ENCODE measurements at regions not wholly inside any gene's neighbourhood (a gene's known extent, or its start where the extent isn't known, plus 50 kb on each side); places are given as distances from the start of the nearest gene placed in this dataset.
"Not testable (repeated sequence)": the region's sequence is repeated elsewhere in the genome, so short reads cannot be mapped to it uniquely, and the experiment has no call there.

DNA sequence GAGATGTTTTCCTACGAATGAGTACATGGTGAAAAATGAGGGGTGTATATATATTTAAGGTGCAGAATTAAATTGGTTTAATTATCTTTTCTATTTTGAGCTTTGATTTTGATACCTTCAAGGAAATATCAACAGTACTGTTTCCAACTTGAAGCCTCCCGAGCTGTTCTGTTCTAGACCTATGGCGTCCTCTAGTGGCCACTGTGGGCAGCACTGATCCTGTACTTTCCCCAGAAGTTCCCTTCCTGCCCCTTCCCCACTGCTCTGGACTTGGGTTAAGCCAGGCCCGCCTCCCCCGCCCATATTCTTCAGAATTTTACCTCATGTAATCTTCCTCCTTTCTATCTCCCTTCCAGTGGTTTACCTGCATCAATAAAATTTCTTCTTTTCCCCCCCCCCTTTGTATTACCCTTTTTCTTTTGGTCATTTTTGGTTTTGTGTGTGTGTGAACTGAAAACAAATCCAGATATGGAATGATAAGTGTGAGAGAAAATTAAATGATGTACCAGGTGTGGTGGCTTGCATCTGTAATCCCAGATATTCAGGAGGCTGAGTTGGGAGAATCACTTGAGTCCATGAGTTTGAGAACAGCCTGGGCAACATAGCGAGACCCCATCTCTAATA, 1643.5 kb downstream of the TP53TG3F start:
- DNase-seq: no peak

DNA sequence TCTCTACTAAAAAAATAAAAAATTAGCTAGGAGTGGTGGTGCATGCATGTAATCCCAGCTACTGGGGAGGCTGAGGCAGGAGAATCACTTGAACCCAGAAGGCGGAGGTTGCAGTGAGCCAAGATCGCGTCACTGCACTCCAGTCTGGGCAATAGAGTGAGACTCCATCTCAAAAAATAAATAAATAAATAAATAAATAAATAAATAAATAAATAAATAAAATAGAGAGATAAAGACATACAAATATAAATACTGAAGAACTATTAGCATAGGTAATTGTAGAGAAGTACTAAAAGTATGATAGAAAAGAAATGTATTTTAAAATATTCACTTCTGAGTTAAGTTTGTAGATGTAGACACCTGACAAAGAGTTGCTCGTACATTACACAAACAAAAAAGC, 1652.4 kb downstream of the TP53TG3F start:
- DNase-seq: not testable (repeated sequence)

DNA sequence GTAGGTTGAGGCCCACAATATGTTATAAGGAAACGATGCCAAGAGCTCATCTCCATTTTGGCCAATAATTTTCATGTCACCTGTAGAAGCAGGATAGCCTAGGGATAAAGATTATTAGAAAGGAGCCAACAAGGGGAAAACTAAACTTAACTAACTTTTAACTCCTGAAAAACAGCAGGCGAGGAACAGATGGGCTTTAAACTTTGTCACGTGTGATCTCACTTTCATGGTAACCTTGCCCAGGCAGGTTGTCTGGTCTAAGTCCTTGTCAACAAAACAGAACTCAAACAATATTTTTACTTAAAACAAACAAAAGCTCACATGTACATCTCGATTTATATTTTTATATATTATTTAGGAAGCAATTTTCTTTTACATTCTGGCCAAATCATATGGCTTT, 1672.0 kb downstream of the TP53TG3F start:
- no peak for DNase-seq

DNA sequence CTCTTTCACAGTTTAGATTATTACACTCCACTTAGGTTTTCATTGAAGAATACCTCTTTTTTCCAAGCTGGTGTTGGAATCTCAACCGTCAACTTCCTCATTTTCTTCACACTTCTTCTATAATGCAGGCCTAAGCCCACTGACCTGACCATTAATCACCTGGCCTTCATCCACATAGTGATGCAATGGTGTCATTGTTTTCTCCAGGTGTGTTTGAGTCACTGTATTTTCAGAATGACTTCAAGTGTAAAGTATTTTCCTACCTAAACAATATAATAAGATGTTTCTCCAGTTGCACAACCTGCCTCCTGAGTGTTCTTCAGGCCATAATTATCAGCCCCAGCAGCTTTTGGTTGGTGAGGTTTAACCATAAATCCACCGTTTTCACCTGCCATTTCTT, 1675.1 kb downstream of the TP53TG3F start:
- no peak for DNase-seq

DNA sequence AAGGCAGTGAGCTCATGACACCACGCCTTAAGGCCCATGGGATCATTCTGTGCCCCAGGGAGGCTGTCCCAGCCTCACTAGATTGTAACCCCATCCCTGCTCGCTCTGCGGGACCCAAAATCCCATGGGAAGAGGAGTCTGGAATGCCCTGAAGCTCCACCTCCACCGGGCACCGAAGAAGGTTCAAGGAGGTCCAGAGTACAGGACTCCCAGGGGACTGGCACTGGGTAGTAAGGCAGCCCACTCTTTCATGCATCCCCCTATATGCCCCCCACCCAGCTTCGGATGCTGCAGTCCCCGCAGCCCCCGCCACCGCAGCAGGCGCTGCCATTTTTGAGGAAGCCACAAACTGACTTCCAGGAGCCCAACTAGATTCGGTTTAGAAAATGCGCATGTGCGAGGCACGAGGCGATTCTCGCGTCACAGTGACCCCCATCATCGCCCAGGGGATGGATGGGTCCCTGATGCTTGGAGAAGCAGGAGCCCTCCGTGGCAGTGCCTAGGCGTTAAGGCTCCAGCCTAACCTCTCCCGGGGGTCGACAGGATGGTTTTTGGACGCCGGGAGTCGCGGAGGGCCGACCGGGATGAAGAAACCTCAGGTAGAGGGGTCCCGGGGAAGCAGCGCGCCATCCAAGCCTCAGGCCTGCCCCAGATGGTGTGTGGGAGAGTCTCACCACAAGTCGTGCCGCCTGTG, 1681.0 kb downstream of the TP53TG3F start:
- DNase-seq: no peak

DNA sequence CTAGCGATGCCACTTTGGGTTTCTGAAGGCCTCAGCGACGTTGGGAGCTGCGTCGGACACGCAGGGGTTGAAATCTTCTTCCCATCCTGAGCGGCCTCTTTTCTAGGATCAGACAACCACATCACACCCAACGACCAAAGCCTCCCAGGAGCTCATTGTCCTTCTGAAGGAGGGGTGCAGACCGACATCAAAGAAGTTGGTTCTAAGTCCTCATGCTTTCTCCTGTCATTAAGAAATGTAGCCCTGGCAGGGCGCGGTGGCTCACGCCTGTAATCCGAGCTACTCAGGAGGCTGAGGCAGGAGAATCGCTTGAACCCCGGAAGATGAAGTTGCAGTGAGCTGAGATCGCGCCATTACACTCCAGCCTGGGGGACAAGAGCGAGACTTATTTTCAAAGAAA, 1681.9 kb downstream of the TP53TG3F start:
- no peak for DNase-seq

DNA sequence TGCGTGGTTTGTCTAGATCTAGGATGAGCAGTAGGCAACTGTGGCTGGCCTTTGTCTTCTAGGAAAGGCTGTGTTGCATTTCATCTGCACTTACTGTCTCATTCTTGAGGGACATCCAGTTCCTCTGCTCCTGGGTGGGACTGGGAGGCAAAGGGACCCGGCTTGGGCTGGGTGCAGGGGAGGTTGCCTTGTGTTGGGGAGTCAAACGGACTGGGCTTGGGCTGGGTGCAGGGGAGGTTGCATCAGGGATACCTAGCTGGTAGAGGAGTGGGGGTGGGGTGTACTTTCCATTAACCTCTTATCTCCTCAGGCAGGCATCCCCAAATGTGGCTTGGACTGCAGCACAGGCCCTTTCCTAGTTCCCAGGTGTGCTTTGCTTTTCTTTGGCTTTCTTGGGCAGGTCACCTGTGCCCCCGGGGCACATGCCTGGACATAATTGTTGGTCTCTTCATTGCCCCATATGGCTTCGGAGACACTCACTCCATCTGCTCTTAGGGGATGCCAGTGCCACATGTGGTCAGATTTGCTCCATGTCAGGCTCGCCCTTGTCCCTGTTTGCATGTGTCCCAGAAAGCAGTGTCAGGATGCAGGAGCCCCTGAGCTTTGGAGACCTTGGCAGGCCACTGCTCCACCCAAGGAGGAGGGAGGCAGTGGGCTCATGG, 1682.9 kb downstream of the TP53TG3F start:
- no peak for DNase-seq

DNA sequence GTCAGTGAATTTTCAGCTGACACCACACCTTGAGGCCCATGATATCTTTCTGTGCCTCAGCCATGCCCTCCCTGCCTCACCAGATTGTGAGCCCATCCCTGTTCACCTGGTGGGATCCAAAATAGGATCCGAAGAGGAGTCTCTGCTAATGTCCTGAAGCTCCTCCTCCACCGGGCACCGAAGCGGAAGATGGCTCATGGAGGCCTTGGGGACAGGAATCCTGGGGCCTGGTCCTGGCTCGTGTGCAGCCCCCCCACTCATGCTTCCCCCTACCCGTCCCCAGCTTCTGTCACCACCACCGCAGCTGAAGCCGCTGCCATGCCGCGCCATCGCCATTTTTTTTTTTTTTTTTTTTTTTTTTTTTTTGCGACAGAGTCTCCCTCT, 1683.4 kb downstream of the TP53TG3F start:
- no peak for DNase-seq

DNA sequence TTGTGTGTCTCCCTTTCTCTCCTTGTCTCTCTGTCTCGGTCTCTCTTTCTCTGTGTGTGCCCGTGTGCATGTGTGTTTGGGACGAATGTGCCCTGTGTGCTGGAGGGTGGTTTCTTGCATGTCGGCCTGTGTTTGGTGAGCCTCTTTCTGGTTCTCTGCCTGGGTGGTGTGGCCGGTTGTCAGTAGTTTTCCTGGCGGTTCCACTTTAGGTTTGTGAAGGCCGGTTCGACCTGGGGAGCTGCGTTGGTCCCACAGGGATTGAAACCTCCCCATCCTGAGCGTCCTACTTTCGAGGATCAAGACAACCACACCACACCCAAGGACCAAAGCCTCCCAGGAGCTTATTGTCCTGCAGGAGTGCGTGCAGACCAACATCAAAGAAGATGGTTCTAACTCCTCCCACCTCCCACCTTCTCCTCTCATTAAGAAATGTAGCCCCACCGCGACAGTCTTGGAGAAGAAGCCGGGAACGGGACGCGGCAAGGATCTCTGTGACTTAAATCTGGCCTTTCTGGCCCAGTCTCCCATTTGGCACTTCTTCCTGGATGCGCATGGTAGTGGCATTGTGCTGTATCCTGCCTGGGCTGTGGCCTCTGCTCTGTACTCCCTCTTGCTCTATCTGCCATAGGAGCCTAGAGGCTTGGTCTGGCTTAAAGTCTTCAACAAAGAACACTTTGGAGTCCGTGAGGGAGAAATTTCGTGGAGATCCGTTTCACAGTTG, 1685.0 kb downstream of the TP53TG3F start:
- DNase-seq: no peak

DNA sequence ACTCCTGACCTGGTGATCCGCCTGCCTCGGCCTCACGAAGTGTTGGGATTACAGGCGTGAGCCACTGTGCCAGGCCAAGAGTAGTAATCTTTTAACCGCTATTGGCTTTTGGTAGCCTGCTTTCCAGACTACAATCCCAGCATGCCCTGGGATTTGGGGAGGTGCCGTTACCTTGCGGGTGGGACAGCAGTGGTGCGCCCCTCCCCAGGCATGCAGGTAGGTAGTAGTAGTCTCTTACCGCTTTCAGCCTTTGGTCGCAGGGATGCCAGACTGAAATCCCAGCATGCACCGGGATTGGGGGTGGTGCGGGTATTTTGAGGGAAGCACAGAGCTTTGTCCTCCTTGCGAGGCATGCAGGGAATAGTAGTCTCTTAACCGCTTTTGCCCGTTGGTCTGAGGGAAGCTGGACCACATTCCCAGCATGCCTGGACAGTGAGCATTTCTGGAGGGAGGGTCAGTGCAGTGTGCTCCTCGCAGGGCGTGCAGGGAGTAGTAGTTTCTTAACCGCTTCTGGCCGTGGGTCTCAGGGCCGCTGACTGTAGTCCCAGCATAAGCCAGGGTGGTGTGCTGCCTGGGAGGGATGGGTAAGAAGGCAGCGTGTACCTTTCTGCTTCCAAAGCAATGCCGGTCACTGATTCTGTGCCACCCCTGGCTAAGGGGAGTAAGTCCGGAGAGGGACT, 1686.8 kb downstream of the TP53TG3F start:
- no peak for DNase-seq

DNA sequence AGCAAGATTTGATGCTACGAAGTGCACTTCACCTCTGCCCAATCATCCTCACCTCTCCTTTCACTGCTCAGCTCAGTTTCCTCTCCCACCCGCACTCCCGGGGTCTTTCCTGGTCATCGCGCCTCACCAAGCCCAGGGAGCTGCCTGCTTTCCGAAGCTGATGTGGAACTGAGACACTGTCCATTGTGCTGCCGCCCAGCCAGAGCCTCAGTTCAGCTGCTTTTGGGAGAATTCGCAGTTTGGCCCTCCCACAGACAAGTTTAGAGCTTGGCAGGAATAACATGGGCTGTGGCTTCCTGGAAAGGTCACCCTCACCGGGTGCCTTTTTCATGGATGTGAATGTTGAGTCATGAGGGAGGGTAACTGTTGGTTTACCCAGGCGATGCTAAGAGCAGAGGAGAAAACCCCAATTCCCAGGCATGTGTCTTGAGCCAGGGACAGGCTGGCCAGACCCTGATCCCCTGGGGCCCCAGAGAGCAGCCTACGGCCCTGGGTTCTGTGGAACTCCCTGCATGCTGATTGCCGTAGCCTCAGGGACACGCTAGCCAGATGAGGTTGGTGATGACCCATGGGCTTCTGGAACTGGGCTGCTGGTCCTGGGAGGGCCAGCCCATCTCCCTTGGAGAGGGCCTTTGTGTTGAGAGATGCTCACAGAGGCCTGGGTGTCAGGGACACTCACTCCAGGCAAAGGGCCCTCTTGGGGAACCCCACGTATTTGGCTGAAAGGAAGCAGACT, 1687.5 kb downstream of the TP53TG3F start:
- DNase-seq: no peak

DNA sequence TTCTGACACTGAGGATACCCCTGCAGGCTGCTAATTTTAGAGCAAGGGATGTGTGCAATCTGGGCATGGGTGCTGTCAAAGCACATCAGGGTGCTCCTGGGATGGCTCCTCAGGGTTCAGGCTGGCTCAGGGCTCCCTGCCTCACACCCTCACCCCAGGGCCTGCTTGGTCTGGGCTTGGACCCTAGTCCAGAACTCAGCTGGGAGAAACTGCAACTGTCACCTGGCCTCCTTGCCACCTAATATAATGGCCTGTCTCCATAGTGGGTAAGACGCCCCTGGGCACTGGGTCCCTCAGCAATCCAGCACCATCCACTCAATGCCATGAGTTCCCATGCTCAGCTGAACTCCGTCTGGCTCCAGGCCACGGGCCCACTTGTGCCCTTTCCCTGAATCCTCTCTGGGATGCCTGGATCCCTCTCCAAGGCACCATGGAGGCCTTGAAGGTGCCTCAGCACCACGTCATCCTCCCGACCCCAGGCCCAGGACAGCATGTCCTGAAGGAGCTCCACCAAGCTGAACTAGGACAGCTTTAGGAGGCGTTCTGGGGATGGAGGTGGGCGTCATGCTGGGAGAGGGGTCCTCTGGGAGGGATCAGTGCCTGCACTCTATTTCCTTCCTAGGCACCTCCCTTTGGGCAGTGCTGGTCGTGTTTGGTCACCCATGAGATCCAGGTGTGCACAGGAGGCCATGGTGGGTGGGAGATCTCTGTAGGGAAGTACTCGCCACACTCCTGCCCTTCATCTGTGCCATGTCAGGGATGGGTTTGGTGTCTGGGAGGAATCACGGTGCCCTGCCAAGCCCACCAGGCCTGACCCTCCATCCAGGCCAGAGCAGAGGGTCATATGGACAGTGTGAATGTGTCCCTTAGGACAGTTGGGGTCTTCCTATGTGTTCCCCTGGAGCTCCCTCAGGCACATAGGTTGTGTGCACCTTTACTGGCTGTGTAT, 1688.4 kb downstream of the TP53TG3F start:
- no peak for DNase-seq

DNA sequence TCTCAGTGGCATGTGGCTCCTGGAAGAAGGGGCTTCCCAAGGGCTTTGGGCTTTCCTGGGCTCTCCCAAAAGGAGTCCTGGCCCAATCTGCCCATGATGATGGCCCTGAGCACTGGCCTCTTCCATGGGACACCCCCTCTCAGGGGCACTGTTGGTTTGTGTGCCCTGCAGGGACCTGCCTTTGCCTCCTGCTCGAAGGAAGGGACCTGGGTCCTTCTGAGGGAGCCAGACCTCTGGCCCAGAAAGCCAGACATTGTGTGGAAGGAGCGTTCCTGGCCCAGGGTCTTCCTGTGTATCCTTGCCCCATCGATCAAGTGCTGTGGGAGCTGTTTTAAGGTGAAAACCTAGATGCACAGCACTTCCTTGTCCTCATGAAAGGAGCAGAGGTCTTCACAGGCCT, 1689.3 kb downstream of the TP53TG3F start:
- no peak for DNase-seq

DNA sequence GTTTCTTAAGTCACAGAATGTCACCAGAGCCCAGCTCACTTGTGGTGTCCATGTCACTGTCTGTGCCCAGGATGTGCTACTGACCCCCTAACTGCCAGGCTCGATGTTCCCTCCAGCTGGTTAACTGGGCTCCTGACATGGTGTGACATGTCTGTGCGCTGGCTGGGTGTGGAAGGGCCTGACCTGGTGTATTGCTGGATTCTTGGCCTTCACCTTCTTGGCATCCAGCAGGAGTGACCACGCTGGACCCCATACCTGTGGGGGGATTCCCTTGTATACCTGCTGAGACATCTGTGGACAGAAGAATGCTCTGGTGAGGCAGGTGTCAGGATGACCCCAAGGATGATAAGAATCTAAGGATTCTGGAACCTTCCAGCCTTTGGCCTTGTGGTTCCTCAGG, 1690.1 kb downstream of the TP53TG3F start:
- no peak for DNase-seq

DNA sequence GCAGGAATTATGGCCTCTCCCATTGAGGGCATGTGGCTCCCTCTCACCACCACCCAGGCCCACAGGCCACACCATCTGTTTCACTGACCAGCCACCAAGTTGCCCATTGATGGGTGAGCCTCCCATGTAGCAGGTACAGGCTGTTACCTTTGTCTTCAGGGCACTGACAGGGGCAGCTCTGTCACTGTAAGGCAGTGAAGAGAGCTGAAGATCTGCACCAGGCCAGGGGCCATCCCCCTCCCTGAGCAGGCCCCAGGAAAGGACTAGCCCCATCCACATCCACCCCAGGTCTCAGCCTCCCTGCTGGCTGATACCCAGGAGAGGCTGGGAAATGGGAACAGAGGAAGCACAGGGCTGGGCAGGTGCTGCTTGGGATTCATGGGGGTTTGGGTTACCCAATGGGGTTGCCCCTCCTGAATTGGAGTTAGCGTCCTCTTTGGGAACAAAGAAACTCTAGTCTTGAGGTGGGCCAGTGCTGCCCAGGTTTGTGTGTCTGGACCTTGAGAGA, 1691.4 kb downstream of the TP53TG3F start:
- no peak for DNase-seq

DNA sequence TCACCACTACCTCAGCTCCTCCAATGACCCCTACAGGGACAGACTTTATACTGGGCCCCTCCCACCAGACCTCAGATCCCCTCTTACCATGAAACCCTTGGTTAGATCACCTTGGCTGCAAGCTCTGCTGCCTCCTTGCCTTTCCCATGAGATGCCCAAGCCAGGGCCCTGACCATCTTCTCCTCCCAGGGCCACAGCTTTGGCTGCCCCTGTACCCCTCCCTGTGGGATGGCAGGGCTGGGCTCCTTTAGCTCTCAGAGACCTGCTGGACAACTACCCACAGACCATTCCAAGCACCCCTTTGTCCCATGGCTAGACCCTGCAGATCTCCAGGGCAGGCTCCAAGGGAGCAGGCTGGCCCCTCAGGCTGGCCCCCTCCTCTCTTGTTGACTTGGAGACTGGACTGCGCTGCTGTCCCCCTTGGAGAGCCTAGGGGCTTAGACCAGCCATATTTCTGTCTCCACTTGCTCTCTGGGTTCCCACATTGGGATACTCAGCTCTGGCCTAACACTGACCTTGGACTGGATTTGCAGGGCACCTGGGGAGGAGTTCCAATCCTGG, 1692.7 kb downstream of the TP53TG3F start:
- no peak for DNase-seq

DNA sequence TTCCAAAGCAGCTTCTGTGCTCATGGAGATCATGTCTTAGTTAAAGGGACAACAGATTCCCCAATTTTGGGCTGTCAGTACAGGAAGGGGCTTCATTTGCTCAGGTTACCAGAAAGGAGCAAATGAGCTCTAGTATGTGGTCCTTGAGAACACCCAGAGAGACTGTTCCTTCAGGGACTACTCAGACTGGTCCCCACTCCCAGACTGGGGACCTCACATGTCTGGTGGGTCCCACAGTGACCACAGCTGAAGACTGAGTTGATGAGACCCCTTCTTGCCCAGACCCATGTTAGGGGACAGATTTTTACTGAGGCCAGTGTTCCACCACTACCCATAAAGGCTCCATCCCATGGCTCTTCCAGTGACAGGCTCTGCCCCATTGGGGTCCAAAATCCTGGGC, 1695.2 kb downstream of the TP53TG3F start:
- DNase-seq: no peak

DNA sequence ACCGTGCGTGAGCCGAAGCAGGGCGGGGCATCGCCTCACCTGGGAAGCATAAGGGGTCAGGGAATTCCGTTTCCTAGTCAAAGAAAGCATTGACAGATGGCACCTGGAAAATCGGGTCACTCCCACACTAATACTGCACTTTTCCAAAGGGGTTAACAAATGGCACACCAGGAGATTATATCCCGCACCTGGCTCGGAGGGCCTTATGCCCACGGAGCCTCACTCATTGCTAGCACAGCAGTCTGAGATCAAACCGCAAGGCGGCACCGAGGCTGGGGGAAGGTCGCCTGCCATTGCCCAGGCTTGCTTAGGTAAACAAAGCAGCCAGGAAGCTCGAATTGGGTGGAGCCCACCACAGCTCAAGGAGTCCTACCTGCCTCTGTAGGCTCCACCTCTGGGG, 1698.1 kb downstream of the TP53TG3F start:
- not testable (repeated sequence) for DNase-seq

DNA sequence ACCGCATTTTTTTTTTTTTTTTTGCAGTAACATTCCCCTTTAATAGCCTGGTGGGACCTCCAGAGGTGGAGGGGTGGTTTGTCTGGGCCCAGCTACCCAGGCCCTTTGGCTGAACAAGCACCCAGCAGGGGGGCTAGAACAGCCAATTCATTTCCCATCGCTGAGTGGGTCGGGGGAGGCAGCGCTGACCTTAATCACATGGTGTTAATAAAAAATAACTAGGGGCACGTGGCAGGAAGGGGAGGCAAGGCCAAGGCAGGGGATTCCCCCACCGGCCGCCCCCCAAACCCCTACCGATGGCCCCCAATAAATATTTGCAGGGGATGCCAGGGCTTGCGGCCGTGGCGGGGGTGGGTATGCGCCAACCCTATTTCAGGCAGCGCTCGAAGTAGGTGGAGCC, 1709.9 kb downstream of the TP53TG3F start:
- DNase-seq: not testable (repeated sequence)
